ENCODE measurements at regions not wholly inside any gene's neighbourhood (a gene's known extent, or its start where the extent isn't known, plus 50 kb on each side); places are given as distances from the start of the nearest gene placed in this dataset.

- TF ChIP-seq EZH2 (IDR thresholded peaks at IDR 0.05) = no peak
- no peak for TF ChIP-seq EGR1 (IDR thresholded peaks at IDR 0.05; ENCODE audit: low read depth)
- TF ChIP-seq FOSL1 (IDR thresholded peaks at IDR 0.05; ENCODE audit: low read depth) = no peak
- no peak for TF ChIP-seq CTCF (IDR thresholded peaks at IDR 0.05 in 2 of 3, conservative IDR thresholded peaks at IDR 0.05 in 1 of 3; ENCODE audit: borderline replicate concordance in 1 of 3, insufficient read depth in 1 of 3, low read depth in 2 of 3, low read length in 2 of 3)
- TF ChIP-seq CBX3 (IDR thresholded peaks at IDR 0.05; ENCODE audit: low read depth) = no peak
- TF ChIP-seq POLR2AphosphoS5 (IDR thresholded peaks at IDR 0.05; ENCODE audit: low read depth, low read length) = no peak
- no peak for TF ChIP-seq POLR2A (IDR thresholded peaks at IDR 0.05; ENCODE audit: borderline replicate concordance, extremely low read depth, insufficient read depth, insufficient read length)
- TF ChIP-seq CEBPB (IDR thresholded peaks at IDR 0.05; ENCODE audit: low read depth) = no peak
- TF ChIP-seq JUND (IDR thresholded peaks at IDR 0.05) = no peak
- no peak for TF ChIP-seq SIN3A (IDR thresholded peaks at IDR 0.05; ENCODE audit: low read depth)
Measured at GRCh38 chr2:242017086-242017485, 147.6 kb downstream of the RTP5 start.
